Lower lobe of right lung (tissue), 2 donors: ENCODE measurements at regions not wholly inside any gene's neighbourhood (a gene's known extent, or its start where the extent isn't known, plus 50 kb on each side); places are given as distances from the start of the nearest gene placed in this dataset.
A peak's percentile ranks its signal among the peaks of the same experiment; 100 is the strongest.

Experiments used
- ATAC-seq, 2 donors: fragments of 200-7000 bp; cut with Tn5 transposase; one replicate each; pipeline ENCODE4 v1.9.1; 2020 to 2022; ENCODE audit warnings: mild to moderate bottlenecking in 2 of 2, moderate library complexity in 2 of 2
- DNase-seq: peaks from one replicate; pipeline ENCODE4 v3.0.0-alpha.2; 2020
- H3K27ac ChIP-seq: fragments of 200-600 bp; one replicate; pipeline ENCODE4 v1.8.0; 2022
- H3K27me3 ChIP-seq: fragments of 200-600 bp; one replicate; pipeline ENCODE4 v1.8.0; 2022; ENCODE audit warnings: low read depth
- H3K36me3 ChIP-seq: fragments of 200-600 bp; one replicate; pipeline ENCODE4 v1.8.0; 2022; ENCODE audit warnings: mild to moderate bottlenecking
- H3K4me1 ChIP-seq: fragments of 200-600 bp; one replicate; pipeline ENCODE4 v1.8.0; 2022
- H3K4me3 ChIP-seq: fragments of 200-600 bp; one replicate; pipeline ENCODE4 v1.8.0; 2022; ENCODE audit warnings: mild to moderate bottlenecking
- H3K9me3 ChIP-seq: fragments of 200-600 bp; one replicate; pipeline ENCODE4 v1.8.0; 2022
- CTCF ChIP-seq: fragments of 200-600 bp; IDR thresholded peaks from one replicate; pipeline ENCODE4 v1.8.0; 2022; ENCODE audit warnings: antibody characterized with exemption, mild to moderate bottlenecking
- intact Hi-C: fragments of 100-400 bp; cut with DNase I; formaldehyde crosslinking; loops from one replicate; pipeline ENCODE4 v1.11.0; 2022
- donor health status: DM: no; HTN: yes; CAD: no; lungs with severe emphysema.

- no peaks in the 10 kb centered on the region for H3K36me3 ChIP-seq
- ATAC-seq, result no peak
- no peaks in the 10 kb centered on the region for H3K4me1 ChIP-seq
- H3K4me3 ChIP-seq, result no peak overlapping the region
- H3K9me3 ChIP-seq, result no peaks in the 10 kb centered on the region
- no peak for TF ChIP-seq CTCF
- no peaks in the 10 kb centered on the region for H3K27me3 ChIP-seq
- intact Hi-C loops, result no loop called here
- no peak overlapping the region for H3K27ac ChIP-seq
- no peak for DNase-seq
Observed at GRCh38 chr4:160831165-160831922, 1332.5 kb downstream of the FSTL5 start.

GRCh38 chr4:160835789-160836188 lies 1328.0 kb downstream of the FSTL5 start:
- Histone ChIP-seq H3K27me3 (no peaks in the 10 kb centered on the region), H3K36me3 (no peaks in the 10 kb centered on the region), H3K4me1 (no peaks in the 10 kb centered on the region), H3K4me3 (no peak overlapping the region), H3K9me3 (no peaks in the 10 kb centered on the region), H3K27ac (no peak overlapping the region)
- peak in 1 of 2 donors; percentile 51 for ATAC-seq
- intact Hi-C loops, result no loop called here
- TF ChIP-seq CTCF, result no peak
- DNase-seq, result no peak

- H3K27ac ChIP-seq, result no peak overlapping the region
Observed at GRCh38 chr4:160836431-160836830, 1327.4 kb downstream of the FSTL5 start.

GRCh38 chr4:160846121-160846520 lies 1317.7 kb downstream of the FSTL5 start:
- intact Hi-C loops, result no loop called here
- no peak for TF ChIP-seq CTCF
- no peak for DNase-seq
- Histone ChIP-seq H3K4me3 (no peak overlapping the region), H3K36me3 (no peaks in the 10 kb centered on the region), H3K9me3 (no peaks in the 10 kb centered on the region), H3K27me3 (no peaks in the 10 kb centered on the region), H3K27ac (no peak overlapping the region), H3K4me1 (no peaks in the 10 kb centered on the region)
- no peak for ATAC-seq

More at GRCh38 chr4:160836431-160836830, 1327.4 kb downstream of the FSTL5 start:
- Histone ChIP-seq H3K36me3 (no peaks in the 10 kb centered on the region), H3K9me3 (no peaks in the 10 kb centered on the region), H3K4me1 (no peaks in the 10 kb centered on the region), H3K4me3 (no peak overlapping the region), H3K27me3 (no peaks in the 10 kb centered on the region)
- TF ChIP-seq CTCF, result no peak
- no peak for DNase-seq
- ATAC-seq, result no peak
- intact Hi-C loops, result no loop called here

- no peak for DNase-seq
- no peak overlapping the region for H3K27ac ChIP-seq
Observed at GRCh38 chr4:160847228-160847627, 1316.6 kb downstream of the FSTL5 start.

More at GRCh38 chr4:160847228-160847627, 1316.6 kb downstream of the FSTL5 start:
- no peak for TF ChIP-seq CTCF
- Histone ChIP-seq H3K27me3 (no peaks in the 10 kb centered on the region), H3K4me1 (no peaks in the 10 kb centered on the region), H3K36me3 (no peaks in the 10 kb centered on the region), H3K9me3 (no peaks in the 10 kb centered on the region), H3K4me3 (no peak overlapping the region)
- intact Hi-C loops, result no loop called here
- ATAC-seq, result no peak
